Mammary epithelial cell (primary cell): ENCODE measurements at regions not wholly inside any gene's neighbourhood (a gene's known extent, or its start where the extent isn't known, plus 50 kb on each side); places are given as distances from the start of the nearest gene placed in this dataset.

ENCODE experiments used
- EZH2 ChIP-seq: IDR thresholded peaks from 2 replicates; pipeline ENCODE4 v1.6.1; 2012; ENCODE audit warnings: low read length, inconsistent platforms, borderline replicate concordance
- TF ChIP-seq, protein P1 (sequence below), 2 donors: IDR thresholded peaks in 1 of 2; conservative IDR thresholded peaks in 1 of 2; 2 replicates each; pipeline ENCODE4 v1.5.1; 2011 to 2012; ENCODE audit warnings: inconsistent platforms in 2 of 2, low read length in 2 of 2, mild to moderate bottlenecking in 2 of 2, control low read depth in 1 of 2, low read depth in 1 of 2; ENCODE audit not compliant: insufficient read depth in 1 of 2; ENCODE audit errors: extremely low read depth in 1 of 2

DNA sequence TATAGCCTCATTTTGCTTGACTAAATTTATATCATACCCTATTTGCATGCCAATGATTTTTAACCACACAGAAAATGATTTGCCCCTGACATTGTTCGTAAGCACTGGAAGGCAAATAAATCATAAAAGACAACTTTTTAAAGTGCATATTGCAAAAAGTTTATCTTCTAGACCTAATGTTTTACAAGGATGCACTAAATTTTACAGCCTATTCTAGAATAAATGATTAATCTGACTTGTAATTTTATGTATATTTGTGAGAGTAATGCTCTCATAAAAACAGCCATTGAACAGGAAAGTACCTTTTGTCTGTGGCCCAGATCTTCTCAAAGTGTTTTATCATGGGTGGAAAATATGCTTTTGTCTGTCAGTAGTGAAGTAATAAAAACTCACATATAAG is 546.6 kb downstream of the EPHA3 start:
- TF ChIP-seq, protein P1, sequence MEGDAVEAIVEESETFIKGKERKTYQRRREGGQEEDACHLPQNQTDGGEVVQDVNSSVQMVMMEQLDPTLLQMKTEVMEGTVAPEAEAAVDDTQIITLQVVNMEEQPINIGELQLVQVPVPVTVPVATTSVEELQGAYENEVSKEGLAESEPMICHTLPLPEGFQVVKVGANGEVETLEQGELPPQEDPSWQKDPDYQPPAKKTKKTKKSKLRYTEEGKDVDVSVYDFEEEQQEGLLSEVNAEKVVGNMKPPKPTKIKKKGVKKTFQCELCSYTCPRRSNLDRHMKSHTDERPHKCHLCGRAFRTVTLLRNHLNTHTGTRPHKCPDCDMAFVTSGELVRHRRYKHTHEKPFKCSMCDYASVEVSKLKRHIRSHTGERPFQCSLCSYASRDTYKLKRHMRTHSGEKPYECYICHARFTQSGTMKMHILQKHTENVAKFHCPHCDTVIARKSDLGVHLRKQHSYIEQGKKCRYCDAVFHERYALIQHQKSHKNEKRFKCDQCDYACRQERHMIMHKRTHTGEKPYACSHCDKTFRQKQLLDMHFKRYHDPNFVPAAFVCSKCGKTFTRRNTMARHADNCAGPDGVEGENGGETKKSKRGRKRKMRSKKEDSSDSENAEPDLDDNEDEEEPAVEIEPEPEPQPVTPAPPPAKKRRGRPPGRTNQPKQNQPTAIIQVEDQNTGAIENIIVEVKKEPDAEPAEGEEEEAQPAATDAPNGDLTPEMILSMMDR (conservative IDR thresholded peaks at IDR 0.05 in 1 of 2, IDR thresholded peaks at IDR 0.05 in 1 of 2; ENCODE audit: extremely low read depth in 1 of 2, insufficient read depth in 1 of 2, low read depth in 1 of 2, low read length in 2 of 2): no peak
- TF ChIP-seq EZH2: no peak
